ENCODE measurements at regions not wholly inside any gene's neighbourhood (a gene's known extent, or its start where the extent isn't known, plus 50 kb on each side); places are given as distances from the start of the nearest gene placed in this dataset.

DNA sequence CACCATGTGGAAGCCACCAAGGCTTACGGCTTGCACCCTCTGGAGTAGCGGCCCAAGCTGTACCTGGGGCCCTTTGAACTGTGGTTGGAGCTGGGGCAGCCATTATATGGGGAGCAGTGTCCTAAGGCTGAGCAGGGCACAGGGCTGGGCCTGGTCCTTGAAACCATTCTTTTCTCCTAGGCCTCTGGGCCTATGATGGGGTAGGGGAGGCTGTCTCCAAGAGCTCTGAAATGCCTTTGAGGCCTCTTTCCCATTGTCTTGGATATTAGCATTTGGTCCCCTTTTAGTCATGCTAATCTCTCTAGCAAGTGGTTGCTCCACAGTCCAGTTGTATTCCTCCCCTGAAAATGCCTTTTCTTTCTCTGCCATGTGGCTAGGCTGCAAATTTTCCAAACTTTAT lies 96.4 kb upstream of the ARX start:
- TF ChIP-seq, protein P1, sequence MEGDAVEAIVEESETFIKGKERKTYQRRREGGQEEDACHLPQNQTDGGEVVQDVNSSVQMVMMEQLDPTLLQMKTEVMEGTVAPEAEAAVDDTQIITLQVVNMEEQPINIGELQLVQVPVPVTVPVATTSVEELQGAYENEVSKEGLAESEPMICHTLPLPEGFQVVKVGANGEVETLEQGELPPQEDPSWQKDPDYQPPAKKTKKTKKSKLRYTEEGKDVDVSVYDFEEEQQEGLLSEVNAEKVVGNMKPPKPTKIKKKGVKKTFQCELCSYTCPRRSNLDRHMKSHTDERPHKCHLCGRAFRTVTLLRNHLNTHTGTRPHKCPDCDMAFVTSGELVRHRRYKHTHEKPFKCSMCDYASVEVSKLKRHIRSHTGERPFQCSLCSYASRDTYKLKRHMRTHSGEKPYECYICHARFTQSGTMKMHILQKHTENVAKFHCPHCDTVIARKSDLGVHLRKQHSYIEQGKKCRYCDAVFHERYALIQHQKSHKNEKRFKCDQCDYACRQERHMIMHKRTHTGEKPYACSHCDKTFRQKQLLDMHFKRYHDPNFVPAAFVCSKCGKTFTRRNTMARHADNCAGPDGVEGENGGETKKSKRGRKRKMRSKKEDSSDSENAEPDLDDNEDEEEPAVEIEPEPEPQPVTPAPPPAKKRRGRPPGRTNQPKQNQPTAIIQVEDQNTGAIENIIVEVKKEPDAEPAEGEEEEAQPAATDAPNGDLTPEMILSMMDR (IDR thresholded peaks at IDR 0.05) = no peak
- no peak for TF ChIP-seq POLR2AphosphoS5 (IDR thresholded peaks at IDR 0.05)
- TF ChIP-seq POLR2A (IDR thresholded peaks at IDR 0.05; ENCODE audit: low read depth) = no peak

All from esophagus muscularis mucosa (tissue), 3 donors.